WERI-Rb-1 (cell line): ENCODE measurements at regions not wholly inside any gene's neighbourhood (a gene's known extent, or its start where the extent isn't known, plus 50 kb on each side); places are given as distances from the start of the nearest gene placed in this dataset.

Source experiments
- DNase-seq: peaks from one replicate; pipeline ENCODE4 v3.0.0-alpha.2; 2020
- H3K27ac ChIP-seq: fragments of 250-450 bp; sonication (Bioruptor Pico); 2 replicates; pipeline ENCODE4 v1.5.1; 2020; ENCODE audit warnings: mild to moderate bottlenecking, moderate library complexity
- H3K27me3 ChIP-seq: fragments of 250-450 bp; sonication (Bioruptor Pico); 2 replicates; pipeline ENCODE4 v1.5.1; 2021; ENCODE audit warnings: mild to moderate bottlenecking, low read depth, moderate library complexity; ENCODE audit not compliant: insufficient read depth, severe bottlenecking
- H3K36me3 ChIP-seq: fragments of 250-450 bp; sonication (Bioruptor Pico); 2 replicates; pipeline ENCODE4 v1.5.1; 2020; ENCODE audit warnings: mild to moderate bottlenecking, moderate library complexity
- H3K4me3 ChIP-seq: 2 replicates; pipeline ENCODE4 v1.5.1; 2011; ENCODE audit warnings: low read depth, mild to moderate bottlenecking, control low read depth, low read length
- H3K9me3 ChIP-seq: fragments of 250-450 bp; sonication (Bioruptor Pico); 2 replicates; pipeline ENCODE4 v1.5.1; 2021; ENCODE audit warnings: mild to moderate bottlenecking, moderate library complexity; ENCODE audit not compliant: severe bottlenecking
- TF ChIP-seq, protein P1 (sequence below): IDR thresholded peaks from 2 replicates; pipeline ENCODE4 v1.5.1; 2011; ENCODE audit warnings: low read depth, mild to moderate bottlenecking, control low read depth, inconsistent platforms, low read length

DNA sequence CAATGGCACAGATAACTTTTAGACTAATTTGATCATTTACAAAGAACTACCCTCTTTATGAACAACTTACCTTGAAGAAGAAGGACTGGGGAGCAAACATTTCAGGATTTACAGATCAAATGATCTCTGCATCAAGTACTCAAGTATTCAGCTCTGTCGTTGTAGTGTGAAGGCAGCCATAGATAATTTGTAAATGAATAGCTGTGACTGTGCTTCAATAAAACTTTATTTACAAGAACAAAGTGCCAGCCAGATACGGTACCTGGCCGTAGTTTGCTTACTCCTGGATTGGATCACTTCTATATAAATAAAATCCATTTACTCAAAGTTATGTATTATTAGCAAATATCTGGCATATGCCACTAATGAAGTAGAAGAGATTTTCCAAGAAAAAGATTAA is 388.2 kb upstream of the SEMA3A start:
- no peaks in the 10 kb centered on the region for H3K36me3 ChIP-seq
- DNase-seq, result no peak
- TF ChIP-seq, protein P1, sequence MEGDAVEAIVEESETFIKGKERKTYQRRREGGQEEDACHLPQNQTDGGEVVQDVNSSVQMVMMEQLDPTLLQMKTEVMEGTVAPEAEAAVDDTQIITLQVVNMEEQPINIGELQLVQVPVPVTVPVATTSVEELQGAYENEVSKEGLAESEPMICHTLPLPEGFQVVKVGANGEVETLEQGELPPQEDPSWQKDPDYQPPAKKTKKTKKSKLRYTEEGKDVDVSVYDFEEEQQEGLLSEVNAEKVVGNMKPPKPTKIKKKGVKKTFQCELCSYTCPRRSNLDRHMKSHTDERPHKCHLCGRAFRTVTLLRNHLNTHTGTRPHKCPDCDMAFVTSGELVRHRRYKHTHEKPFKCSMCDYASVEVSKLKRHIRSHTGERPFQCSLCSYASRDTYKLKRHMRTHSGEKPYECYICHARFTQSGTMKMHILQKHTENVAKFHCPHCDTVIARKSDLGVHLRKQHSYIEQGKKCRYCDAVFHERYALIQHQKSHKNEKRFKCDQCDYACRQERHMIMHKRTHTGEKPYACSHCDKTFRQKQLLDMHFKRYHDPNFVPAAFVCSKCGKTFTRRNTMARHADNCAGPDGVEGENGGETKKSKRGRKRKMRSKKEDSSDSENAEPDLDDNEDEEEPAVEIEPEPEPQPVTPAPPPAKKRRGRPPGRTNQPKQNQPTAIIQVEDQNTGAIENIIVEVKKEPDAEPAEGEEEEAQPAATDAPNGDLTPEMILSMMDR, result no peak

DNA sequence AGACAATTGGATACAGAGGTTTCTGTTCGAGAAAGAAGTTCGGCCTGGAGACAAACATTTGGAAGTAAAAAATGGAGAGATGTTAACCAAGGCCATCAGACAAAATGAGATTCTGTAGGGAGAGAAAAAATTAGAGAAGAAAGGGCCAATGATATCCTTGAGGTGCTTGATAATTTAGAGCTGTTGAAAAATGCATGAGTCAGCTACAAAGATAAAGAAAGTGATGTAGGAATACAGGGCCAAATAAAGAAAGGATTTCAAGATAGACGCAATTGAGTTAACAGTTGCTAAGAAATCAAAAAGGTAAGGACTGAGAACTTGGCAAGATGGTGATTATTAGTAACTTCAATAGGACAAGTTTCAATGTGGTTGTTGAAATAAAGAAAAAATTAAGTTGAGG is 384.2 kb upstream of the SEMA3A start:
- Histone ChIP-seq H3K36me3 (no peaks in the 10 kb centered on the region), H3K27ac (no peak overlapping the region), H3K27me3 (no peaks in the 10 kb centered on the region), H3K9me3 (no peaks in the 10 kb centered on the region), H3K4me3 (no peak overlapping the region)
- DNase-seq, result no peak
- TF ChIP-seq, protein P1, result no peak

More for the DNA sequence above, 388.2 kb upstream of the SEMA3A start:
- Histone ChIP-seq H3K27ac (no peak overlapping the region), H3K4me3 (no peak overlapping the region), H3K9me3 (no peaks in the 10 kb centered on the region), H3K27me3 (no peaks in the 10 kb centered on the region)

DNA sequence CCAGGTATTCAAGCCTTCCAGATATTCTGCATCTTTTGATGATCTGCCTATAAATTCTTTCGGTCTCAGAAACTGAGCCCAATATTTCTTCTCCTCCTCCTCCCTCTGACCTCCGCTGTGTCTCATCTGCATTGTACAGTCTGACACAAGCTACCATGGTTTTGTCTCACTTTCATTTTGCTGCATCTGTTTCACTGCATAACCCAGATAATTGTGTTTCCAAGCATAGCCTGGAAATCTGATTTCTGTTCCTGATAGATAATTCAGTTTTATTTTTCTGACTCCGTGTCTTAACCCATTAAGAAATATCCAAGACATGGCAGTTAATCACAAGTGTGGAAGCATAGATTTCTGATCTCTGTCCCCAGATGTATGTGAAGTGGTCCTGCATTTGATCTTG is 374.2 kb upstream of the SEMA3A start:
- TF ChIP-seq, protein P1, result no peak
- H3K27me3 ChIP-seq, result no peaks in the 10 kb centered on the region
- no peaks in the 10 kb centered on the region for H3K36me3 ChIP-seq
- H3K27ac ChIP-seq, result no peak overlapping the region
- no peaks in the 10 kb centered on the region for H3K9me3 ChIP-seq
- DNase-seq, result no peak
- H3K4me3 ChIP-seq, result no peak overlapping the region

DNA sequence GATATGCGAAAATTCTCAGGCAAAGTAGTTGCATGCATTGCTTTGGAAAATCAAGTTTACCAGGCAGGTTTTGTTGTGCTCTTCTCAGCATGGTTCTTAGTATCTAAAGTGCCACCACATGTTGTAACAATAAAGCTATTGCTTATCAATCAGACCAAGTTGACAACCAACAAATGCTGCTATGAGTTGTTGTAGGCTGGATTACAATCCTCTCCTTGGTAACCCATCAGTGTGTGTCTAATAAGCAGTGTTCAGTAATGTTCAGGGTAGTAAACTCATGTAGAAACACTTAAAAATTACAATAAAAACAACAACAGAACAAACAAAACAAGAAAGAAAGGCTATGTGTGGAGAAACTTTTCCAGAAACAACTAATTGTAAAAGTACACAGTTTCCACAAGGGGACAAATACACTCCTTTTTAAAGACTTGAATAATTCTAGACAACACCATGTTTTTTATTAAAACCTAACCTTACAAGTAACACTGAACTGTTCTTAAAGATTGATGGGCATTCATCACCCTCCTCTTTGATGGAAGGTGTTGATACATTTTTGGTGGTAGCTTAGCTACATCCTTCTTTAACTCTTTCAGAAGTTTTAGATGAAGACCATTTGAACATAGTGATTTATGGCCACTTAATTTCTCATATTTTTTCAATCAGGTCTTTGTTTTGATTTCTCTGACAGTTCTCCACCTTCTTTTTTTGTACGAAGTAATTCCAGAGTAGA is 370.9 kb upstream of the SEMA3A start:
- H3K9me3 ChIP-seq, result no peaks in the 10 kb centered on the region
- H3K36me3 ChIP-seq, result no peaks in the 10 kb centered on the region
- no peaks in the 10 kb centered on the region for H3K27me3 ChIP-seq
- no peak overlapping the region for H3K27ac ChIP-seq
- no peak overlapping the region for H3K4me3 ChIP-seq
- TF ChIP-seq, protein P1, result no peak
- no peak for DNase-seq

- TF ChIP-seq, protein P1, result no peak
- Histone ChIP-seq H3K4me3 (no peak overlapping the region), H3K27me3 (no peaks in the 10 kb centered on the region), H3K9me3 (no peaks in the 10 kb centered on the region), H3K27ac (no peak overlapping the region), H3K36me3 (no peaks in the 10 kb centered on the region)
- DNase-seq, result no peak
These were observed 359.1 kb upstream of the SEMA3A start for GRCh38 chr7:84553711-84554110.

GRCh38 chr7:84549409-84549808 is 354.8 kb upstream of the SEMA3A start:
- DNase-seq, result no peak
- Histone ChIP-seq H3K4me3 (no peak overlapping the region), H3K27me3 (no peaks in the 10 kb centered on the region), H3K27ac (no peak overlapping the region), H3K36me3 (no peaks in the 10 kb centered on the region), H3K9me3 (no peaks in the 10 kb centered on the region)
- TF ChIP-seq, protein P1, result no peak
